ENCODE measurements at regions not wholly inside any gene's neighbourhood (a gene's known extent, or its start where the extent isn't known, plus 50 kb on each side); places are given as distances from the start of the nearest gene placed in this dataset.
A peak's percentile ranks its signal among the peaks of the same experiment; 100 is the strongest.
"Not testable (repeated sequence)": the region's sequence is repeated elsewhere in the genome, so short reads cannot be mapped to it uniquely, and the experiment has no call there.

DNA sequence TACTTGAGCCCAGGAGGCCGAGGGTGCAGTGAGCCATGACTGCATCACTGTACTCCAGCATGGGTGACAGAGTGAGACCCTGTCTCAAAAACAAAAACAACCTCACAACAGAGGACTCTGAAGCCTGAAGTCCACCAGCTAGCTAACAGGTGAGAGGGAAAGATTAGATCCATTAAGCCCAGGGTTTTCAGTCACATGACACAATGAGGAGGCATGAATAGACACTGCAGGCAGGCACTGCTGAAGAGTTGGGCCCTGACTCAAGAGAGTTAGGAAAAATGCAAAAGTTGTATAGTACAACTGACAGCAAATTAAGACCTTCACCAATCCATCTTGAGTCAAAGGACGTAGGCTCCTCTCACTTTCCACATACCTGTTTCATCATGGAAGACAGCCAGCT lies 64.9 kb downstream of the IARS1 start:
- peak overlapping the region; percentile 57 for H3K27ac Mint-ChIP-seq (ENCODE audit: unreplicated experiment)
- H3K9me3 Mint-ChIP-seq, result no peaks in the 10 kb centered on the region
- H3K4me1 Mint-ChIP-seq, result no peaks in the 10 kb centered on the region
- H3K27me3 Mint-ChIP-seq (ENCODE audit: low read depth), result no peaks in the 10 kb centered on the region
- H3K4me3 Mint-ChIP-seq, result no peak overlapping the region
- peaks cover 39% of the 10 kb centered on the region for H3K36me3 Mint-ChIP-seq (ENCODE audit: low read depth)
- TF ChIP-seq, protein P1, sequence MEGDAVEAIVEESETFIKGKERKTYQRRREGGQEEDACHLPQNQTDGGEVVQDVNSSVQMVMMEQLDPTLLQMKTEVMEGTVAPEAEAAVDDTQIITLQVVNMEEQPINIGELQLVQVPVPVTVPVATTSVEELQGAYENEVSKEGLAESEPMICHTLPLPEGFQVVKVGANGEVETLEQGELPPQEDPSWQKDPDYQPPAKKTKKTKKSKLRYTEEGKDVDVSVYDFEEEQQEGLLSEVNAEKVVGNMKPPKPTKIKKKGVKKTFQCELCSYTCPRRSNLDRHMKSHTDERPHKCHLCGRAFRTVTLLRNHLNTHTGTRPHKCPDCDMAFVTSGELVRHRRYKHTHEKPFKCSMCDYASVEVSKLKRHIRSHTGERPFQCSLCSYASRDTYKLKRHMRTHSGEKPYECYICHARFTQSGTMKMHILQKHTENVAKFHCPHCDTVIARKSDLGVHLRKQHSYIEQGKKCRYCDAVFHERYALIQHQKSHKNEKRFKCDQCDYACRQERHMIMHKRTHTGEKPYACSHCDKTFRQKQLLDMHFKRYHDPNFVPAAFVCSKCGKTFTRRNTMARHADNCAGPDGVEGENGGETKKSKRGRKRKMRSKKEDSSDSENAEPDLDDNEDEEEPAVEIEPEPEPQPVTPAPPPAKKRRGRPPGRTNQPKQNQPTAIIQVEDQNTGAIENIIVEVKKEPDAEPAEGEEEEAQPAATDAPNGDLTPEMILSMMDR (conservative IDR thresholded peaks at IDR 0.05), result no peak
- DNase-seq (ENCODE audit: low read depth, low spot score), result no peak

DNA sequence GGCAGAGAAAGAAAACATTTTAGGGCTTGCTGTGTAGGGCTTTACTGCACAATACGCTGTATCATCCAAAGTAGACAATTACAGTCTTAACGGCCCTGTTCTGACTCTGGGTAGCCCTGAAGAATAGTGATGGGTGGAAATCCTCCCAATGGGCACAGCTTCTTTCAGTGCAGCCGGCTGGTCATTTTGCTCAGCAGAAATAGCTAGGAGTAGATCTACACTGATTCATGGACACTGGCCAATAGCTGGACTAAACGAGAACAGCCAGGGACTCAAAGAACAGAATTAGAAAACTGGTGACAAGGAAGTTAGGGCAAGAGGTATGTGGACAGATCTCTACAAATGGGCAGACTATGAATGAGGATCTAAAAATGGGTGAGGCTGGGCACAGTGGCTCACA lies 69.3 kb downstream of the IARS1 start:
- Mint-ChIP-seq H3K4me3 (no peak overlapping the region), H3K9me3 (no peaks in the 10 kb centered on the region), H3K36me3 (ENCODE audit: low read depth) (peaks cover 38% of the 10 kb centered on the region)

DNA sequence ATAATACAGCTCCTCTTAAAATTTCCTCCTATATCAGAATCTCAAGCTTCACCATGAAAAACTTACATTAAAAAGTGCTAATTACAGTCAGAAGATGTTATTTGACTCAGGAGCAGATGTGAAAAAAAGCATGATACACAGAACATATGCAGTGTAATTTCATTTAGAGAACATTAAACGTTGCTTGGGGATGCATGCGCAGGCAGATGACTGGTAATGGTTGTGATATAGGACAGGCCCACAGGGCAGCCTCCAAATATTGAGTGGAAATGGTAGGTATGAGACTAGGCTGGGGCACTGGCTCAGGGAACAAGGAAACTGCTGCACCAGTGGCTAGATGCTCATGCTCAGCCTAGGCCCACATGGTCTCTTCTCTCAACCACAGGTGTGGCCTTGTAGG lies 69.7 kb downstream of the IARS1 start:
- no peak overlapping the region for H3K27ac Mint-ChIP-seq (ENCODE audit: unreplicated experiment)
- DNase-seq (ENCODE audit: low read depth, low spot score), result no peak
- H3K36me3 Mint-ChIP-seq (ENCODE audit: low read depth), result peaks cover 39% of the 10 kb centered on the region
- H3K9me3 Mint-ChIP-seq, result no peaks in the 10 kb centered on the region
- TF ChIP-seq, protein P1 (conservative IDR thresholded peaks at IDR 0.05), result no peak
- no peaks in the 10 kb centered on the region for H3K4me1 Mint-ChIP-seq
- H3K4me3 Mint-ChIP-seq, result no peak overlapping the region
- H3K27me3 Mint-ChIP-seq (ENCODE audit: low read depth), result no peaks in the 10 kb centered on the region

More for the DNA sequence above, 69.3 kb downstream of the IARS1 start:
- no peak for DNase-seq (ENCODE audit: low read depth, low spot score)
- no peaks in the 10 kb centered on the region for H3K4me1 Mint-ChIP-seq
- no peaks in the 10 kb centered on the region for H3K27me3 Mint-ChIP-seq (ENCODE audit: low read depth)
- TF ChIP-seq, protein P1 (conservative IDR thresholded peaks at IDR 0.05), result no peak
- no peak overlapping the region for H3K27ac Mint-ChIP-seq (ENCODE audit: unreplicated experiment)

DNA sequence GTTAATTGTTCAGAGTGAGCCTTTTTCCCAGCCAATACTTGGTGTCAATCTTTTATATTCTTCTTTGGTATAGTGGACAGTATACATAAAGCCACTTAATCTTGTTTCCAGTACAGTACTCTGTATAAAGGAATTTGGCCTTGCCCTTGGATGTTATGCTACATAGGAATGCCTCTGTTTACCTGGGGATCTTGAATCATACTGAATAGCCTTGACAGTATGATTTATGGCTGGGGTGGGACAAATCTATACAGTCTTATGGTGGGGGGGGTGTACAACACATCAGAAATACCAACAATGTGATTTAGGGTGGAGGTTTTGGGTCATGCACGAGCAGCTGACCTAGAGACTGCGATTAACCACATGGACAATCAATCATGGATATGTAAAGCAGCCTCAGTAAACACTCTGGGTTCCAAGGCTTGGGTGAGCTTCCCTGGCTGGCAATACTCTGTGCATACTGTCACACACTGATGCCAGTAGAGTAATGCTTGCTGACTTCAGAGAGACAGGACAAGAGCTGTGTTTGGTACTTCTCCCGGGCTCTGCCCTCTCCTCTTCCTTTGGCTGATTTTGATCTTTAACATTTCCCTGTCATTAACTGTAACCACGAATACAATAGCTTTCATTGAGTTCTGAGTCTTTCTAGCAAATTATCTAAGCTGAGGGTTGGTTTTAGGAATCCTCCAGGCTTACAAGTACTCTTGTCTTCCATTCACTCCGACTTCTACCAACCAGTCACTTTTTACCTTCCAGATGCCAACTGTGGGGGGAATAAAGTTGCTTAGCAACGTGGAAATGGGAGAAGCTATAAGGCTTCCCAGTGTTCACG lies 84.6 kb downstream of the IARS1 start:
- H3K27ac Mint-ChIP-seq (ENCODE audit: unreplicated experiment), result no peak overlapping the region

DNA sequence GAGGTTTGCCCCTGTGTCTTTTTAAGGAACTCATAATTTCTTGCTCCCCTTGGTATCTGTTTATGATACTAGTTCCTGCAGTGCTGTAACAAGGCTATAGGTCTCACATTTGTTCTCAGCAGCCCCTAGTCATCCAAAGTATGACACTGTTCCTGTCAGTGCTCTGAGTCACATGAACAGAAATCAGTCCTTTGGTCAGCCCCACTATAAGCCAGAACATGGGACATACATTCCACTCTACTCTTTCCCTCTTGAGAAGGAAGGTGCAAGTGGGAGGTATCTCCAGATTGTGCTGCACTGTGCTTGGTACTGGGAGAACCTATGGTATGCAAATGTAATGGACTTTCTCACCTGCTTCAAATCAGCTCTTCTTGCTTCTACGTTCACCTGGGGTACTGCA lies 87.0 kb downstream of the IARS1 start:
- Mint-ChIP-seq H3K27me3 (ENCODE audit: low read depth) (no peaks in the 10 kb centered on the region), H3K36me3 (ENCODE audit: low read depth) (peaks cover 30% of the 10 kb centered on the region), H3K9me3 (no peaks in the 10 kb centered on the region), H3K4me3 (no peak overlapping the region), H3K27ac (ENCODE audit: unreplicated experiment) (no peak overlapping the region), H3K4me1 (no peaks in the 10 kb centered on the region)
- TF ChIP-seq, protein P1 (conservative IDR thresholded peaks at IDR 0.05), result no peak
- no peak for DNase-seq (ENCODE audit: low read depth, low spot score)

More for the DNA sequence above, 84.6 kb downstream of the IARS1 start:
- Mint-ChIP-seq H3K4me1 (peaks cover 1% of the 10 kb centered on the region), H3K36me3 (ENCODE audit: low read depth) (peaks cover 38% of the 10 kb centered on the region), H3K9me3 (no peaks in the 10 kb centered on the region), H3K4me3 (no peak overlapping the region), H3K27me3 (ENCODE audit: low read depth) (no peaks in the 10 kb centered on the region)
- no peak for DNase-seq (ENCODE audit: low read depth, low spot score)
- TF ChIP-seq, protein P1 (conservative IDR thresholded peaks at IDR 0.05), result no peak

DNA sequence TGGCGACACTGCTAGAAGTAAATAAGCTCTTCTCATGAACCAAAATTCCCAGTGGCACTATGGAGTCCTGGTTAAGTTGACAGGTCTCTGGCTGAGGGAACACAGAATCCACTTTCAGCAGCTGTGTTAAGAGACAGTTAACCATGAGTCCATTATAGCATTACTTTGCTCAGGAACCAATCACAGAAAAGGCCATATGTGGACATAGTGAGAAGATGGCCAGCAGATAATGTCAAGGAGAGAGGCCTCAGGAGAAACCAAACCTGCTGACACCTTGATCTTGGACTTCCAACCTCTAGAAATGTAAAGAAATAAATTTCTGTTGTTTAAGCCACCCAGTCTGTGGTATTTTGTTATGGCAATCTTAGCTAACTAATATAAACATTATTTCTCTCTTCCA lies 88.7 kb upstream of the SPTLC1 start:
- H3K36me3 Mint-ChIP-seq (ENCODE audit: low read depth), result peaks cover 13% of the 10 kb centered on the region
- DNase-seq (ENCODE audit: low read depth, low spot score); H3K4me3 Mint-ChIP-seq; H3K4me1 Mint-ChIP-seq; H3K9me3 Mint-ChIP-seq; H3K27me3 Mint-ChIP-seq (ENCODE audit: low read depth); H3K27ac Mint-ChIP-seq (ENCODE audit: unreplicated experiment): not testable (repeated sequence)

DNA sequence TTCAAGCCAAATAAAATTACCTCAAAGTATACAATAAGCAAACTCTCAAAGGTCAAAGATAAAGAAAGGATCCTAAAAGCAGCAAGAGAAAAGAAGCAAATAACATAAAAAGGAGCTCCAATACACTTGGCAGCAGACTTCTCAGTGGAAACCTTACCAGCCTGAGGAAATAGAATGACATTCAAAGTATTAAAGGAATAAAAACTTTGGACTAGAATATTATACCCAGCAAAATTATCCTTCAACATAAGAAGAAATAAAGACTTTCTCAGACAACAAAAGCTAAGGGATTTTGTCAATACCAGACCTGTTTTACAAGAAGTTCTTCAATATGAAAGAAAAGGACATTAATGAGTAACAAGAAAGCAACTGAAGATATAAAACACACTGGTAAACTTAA lies 83.0 kb upstream of the SPTLC1 start:
- not testable (repeated sequence) for H3K4me1 Mint-ChIP-seq; DNase-seq (ENCODE audit: low read depth, low spot score); H3K27ac Mint-ChIP-seq (ENCODE audit: unreplicated experiment); H3K4me3 Mint-ChIP-seq; H3K27me3 Mint-ChIP-seq (ENCODE audit: low read depth); H3K36me3 Mint-ChIP-seq (ENCODE audit: low read depth)
- H3K9me3 Mint-ChIP-seq, result peaks cover 12% of the 10 kb centered on the region

Measured in neural crest cell (in vitro differentiated cells).